ENCODE measurements at regions not wholly inside any gene's neighbourhood (a gene's known extent, or its start where the extent isn't known, plus 50 kb on each side); places are given as distances from the start of the nearest gene placed in this dataset.

DNA sequence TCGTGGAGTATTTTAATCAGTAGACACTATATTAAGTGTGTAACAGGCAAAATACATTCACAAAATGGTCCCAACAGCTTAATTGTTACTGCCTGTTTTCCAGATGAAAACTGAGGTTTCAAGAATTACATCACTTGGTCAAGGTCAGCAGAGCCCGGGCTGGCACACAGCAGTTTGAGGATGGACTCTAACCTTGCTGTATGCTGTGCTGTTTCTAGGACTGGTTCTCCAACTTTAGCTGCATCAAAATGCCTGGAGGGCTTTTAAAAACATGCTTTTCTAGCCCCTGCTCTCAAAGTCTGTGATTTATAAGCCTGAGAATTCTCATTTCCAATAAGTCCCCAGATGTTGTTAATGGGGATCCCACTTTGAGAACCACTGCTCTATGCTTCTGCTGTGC is 247.1 kb upstream of the FZD8 start:
- Histone ChIP-seq H3K79me2 (ENCODE audit: insufficient read depth, low read length) (no peaks in the 10 kb centered on the region), H3K27ac (ENCODE audit: low read depth, low read length) (no peak overlapping the region), H4K20me1 (ENCODE audit: insufficient read depth) (no peaks in the 10 kb centered on the region), H3K36me3 (ENCODE audit: control insufficient read depth in 1 of 2, insufficient read depth in 2 of 2, low read length in 2 of 2) (no peaks in the 10 kb centered on the region), H2AFZ (ENCODE audit: low read depth, low read length, poor library complexity, severe bottlenecking) (no peak overlapping the region), H3K9me3 (ENCODE audit: control insufficient read depth in 1 of 2, insufficient read depth in 1 of 2, low read depth in 1 of 2, low read length in 2 of 2) (peaks cover 0 to 7% of the 10 kb centered on the region in 2 experiments; a peak in 1 of 4 replicates), H3K4me3 (replicated peaks in 1 of 2; ENCODE audit: low read depth in 1 of 2, low read length in 2 of 2) (no peak overlapping the region), H3K4me2 (ENCODE audit: low read length) (no peak overlapping the region), H3K27me3 (ENCODE audit: insufficient read depth, low read length) (no peaks in the 10 kb centered on the region), H3K9me2 (ENCODE audit: insufficient read depth) (no peaks in the 10 kb centered on the region), H3K4me1 (ENCODE audit: control insufficient read depth in 1 of 2, insufficient read depth in 2 of 2, low read length in 2 of 2) (no peaks in the 10 kb centered on the region), H3K9ac (ENCODE audit: low read length) (no peak overlapping the region)
- ATAC-seq (no peak), DNase-seq (ENCODE audit: low read depth, low spot score) (no peak)
- no peak for TF ChIP-seq RAD21 (IDR thresholded peaks at IDR 0.05; ENCODE audit: low read depth)
- TF ChIP-seq CBX3 (IDR thresholded peaks at IDR 0.05; ENCODE audit: low read depth): no peak
- TF ChIP-seq, protein P1, sequence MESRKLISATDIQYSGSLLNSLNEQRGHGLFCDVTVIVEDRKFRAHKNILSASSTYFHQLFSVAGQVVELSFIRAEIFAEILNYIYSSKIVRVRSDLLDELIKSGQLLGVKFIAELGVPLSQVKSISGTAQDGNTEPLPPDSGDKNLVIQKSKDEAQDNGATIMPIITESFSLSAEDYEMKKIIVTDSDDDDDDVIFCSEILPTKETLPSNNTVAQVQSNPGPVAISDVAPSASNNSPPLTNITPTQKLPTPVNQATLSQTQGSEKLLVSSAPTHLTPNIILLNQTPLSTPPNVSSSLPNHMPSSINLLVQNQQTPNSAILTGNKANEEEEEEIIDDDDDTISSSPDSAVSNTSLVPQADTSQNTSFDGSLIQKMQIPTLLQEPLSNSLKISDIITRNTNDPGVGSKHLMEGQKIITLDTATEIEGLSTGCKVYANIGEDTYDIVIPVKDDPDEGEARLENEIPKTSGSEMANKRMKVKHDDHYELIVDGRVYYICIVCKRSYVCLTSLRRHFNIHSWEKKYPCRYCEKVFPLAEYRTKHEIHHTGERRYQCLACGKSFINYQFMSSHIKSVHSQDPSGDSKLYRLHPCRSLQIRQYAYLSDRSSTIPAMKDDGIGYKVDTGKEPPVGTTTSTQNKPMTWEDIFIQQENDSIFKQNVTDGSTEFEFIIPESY (IDR thresholded peaks at IDR 0.05; ENCODE audit: extremely low read depth, insufficient replicate concordance, low read length): no peak
- no peak for TF ChIP-seq POLR2AphosphoS5 (IDR thresholded peaks at IDR 0.05; ENCODE audit: low read depth, low read length)
- no peak for TF ChIP-seq EZH2 (IDR thresholded peaks at IDR 0.05)
- no peak for TF ChIP-seq JUND (IDR thresholded peaks at IDR 0.05)
- no peak for TF ChIP-seq ZFX (IDR thresholded peaks at IDR 0.05)
- TF ChIP-seq, protein P2, sequence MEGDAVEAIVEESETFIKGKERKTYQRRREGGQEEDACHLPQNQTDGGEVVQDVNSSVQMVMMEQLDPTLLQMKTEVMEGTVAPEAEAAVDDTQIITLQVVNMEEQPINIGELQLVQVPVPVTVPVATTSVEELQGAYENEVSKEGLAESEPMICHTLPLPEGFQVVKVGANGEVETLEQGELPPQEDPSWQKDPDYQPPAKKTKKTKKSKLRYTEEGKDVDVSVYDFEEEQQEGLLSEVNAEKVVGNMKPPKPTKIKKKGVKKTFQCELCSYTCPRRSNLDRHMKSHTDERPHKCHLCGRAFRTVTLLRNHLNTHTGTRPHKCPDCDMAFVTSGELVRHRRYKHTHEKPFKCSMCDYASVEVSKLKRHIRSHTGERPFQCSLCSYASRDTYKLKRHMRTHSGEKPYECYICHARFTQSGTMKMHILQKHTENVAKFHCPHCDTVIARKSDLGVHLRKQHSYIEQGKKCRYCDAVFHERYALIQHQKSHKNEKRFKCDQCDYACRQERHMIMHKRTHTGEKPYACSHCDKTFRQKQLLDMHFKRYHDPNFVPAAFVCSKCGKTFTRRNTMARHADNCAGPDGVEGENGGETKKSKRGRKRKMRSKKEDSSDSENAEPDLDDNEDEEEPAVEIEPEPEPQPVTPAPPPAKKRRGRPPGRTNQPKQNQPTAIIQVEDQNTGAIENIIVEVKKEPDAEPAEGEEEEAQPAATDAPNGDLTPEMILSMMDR (IDR thresholded peaks at IDR 0.05 in 2 of 3, conservative IDR thresholded peaks at IDR 0.05 in 1 of 3; ENCODE audit: borderline replicate concordance in 1 of 3, insufficient read depth in 1 of 3, low read depth in 2 of 3, low read length in 2 of 3): no peak
- no peak for TF ChIP-seq EGR1 (IDR thresholded peaks at IDR 0.05; ENCODE audit: low read depth)
- ChIA-PET CTCF (no interaction called here), POLR2A (no interaction called here), RAD21 (ENCODE audit: low non-redundant PET in 1 of 2, low total read pairs in 2 of 2, uncharacterized antibody in 2 of 2, unreplicated experiment in 2 of 2) (no interaction called here)
- BruUV-seq (replicated peaks): no TSS peak
- intact Hi-C loops (cut with micrococcal nuclease): no loop called here
